GM19397 (cell line): ENCODE measurements at regions not wholly inside any gene's neighbourhood (a gene's known extent, or its start where the extent isn't known, plus 50 kb on each side); places are given as distances from the start of the nearest gene placed in this dataset.

Experiments used
- ATAC-seq: cut with Tn5 transposase; IDR thresholded peaks from one replicate; pipeline ENCODE4 v1.9.1; 2021; ENCODE audit warnings: mild to moderate bottlenecking, moderate library complexity; ENCODE audit not compliant: unreplicated experiment

- ATAC-seq: no peak
Observed at GRCh38 chr7:127446842-127447241, 54.3 kb upstream of the ZNF800 start.
